ENCODE measurements at regions not wholly inside any gene's neighbourhood (a gene's known extent, or its start where the extent isn't known, plus 50 kb on each side); places are given as distances from the start of the nearest gene placed in this dataset.

DNA sequence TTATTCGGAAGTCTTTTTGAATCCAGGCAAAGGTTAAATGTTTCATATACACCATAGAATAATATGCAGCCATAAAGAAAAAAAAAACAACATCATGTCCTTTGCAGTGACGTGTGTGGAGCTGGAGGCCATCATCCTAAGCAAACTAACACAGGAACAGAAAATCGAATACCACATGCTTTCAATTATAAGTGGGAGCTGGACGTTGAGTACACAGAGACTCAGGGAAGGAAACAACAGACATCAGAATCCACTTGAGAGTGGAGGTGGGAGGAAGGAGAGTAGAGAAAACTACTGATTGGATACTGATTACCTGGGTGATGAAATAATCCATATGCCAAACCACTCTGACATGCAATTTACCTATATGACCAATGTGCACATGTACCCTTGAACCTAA, 293.4 kb downstream of the KLF6 start:
- no peak overlapping the region for H3K27ac ChIP-seq (ENCODE audit: low read depth, low read length)
- no peaks in the 10 kb centered on the region for H3F3A ChIP-seq (ENCODE audit: control insufficient read depth, insufficient read depth)
- H3K4me2 ChIP-seq (ENCODE audit: low read length) = no peak overlapping the region
- H3K36me3 ChIP-seq (ENCODE audit: control insufficient read depth, low read length) = no peaks in the 10 kb centered on the region
- H3K79me2 ChIP-seq (ENCODE audit: control insufficient read depth, low read length) = no peaks in the 10 kb centered on the region
- no peaks in the 10 kb centered on the region for H4K20me1 ChIP-seq (ENCODE audit: control insufficient read depth, insufficient read depth, low read depth, low read length)
- no peaks in the 10 kb centered on the region for H3K9me3 ChIP-seq (ENCODE audit: control insufficient read depth, insufficient read depth, low read length)
- no peaks in the 10 kb centered on the region for H3K4me1 ChIP-seq (ENCODE audit: control insufficient read depth, low read length)
- H3K4me3 ChIP-seq (ENCODE audit: low read length) = no peak overlapping the region
- no peaks in the 10 kb centered on the region for H3K27me3 ChIP-seq (ENCODE audit: control insufficient read depth, low read length)
- H3K9me2 ChIP-seq (replicated peaks; ENCODE audit: control insufficient read depth, low read length) = no peaks in the 10 kb centered on the region
- TF ChIP-seq, protein P1, sequence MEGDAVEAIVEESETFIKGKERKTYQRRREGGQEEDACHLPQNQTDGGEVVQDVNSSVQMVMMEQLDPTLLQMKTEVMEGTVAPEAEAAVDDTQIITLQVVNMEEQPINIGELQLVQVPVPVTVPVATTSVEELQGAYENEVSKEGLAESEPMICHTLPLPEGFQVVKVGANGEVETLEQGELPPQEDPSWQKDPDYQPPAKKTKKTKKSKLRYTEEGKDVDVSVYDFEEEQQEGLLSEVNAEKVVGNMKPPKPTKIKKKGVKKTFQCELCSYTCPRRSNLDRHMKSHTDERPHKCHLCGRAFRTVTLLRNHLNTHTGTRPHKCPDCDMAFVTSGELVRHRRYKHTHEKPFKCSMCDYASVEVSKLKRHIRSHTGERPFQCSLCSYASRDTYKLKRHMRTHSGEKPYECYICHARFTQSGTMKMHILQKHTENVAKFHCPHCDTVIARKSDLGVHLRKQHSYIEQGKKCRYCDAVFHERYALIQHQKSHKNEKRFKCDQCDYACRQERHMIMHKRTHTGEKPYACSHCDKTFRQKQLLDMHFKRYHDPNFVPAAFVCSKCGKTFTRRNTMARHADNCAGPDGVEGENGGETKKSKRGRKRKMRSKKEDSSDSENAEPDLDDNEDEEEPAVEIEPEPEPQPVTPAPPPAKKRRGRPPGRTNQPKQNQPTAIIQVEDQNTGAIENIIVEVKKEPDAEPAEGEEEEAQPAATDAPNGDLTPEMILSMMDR (IDR thresholded peaks at IDR 0.05; ENCODE audit: low read depth, low read length, poor library complexity, severe bottlenecking) = no peak
- TF ChIP-seq EZH2phosphoT487 (IDR thresholded peaks at IDR 0.05; ENCODE audit: borderline replicate concordance, low read length) = no peak

DNA sequence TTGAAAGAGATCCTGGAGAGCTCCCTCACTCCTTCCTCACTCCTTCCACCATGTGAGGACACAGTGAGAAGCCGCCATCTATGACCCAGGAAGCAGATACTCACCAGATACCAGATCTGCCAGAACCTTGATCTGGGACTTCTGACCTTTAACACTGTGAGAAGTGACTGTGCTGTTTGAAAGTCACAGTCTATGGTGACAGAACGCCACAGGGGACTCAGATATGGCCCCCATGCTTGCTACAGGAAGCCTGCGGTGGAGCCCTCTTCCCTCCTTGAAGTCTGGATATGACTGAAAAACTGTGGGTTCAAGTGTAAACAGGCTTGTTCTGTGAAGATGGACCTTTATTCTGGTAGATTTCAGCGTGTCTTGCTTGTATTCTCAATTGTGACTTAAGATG, 297.8 kb downstream of the KLF6 start:
- Histone ChIP-seq H4K20me1 (ENCODE audit: control insufficient read depth, insufficient read depth, low read depth, low read length) (no peaks in the 10 kb centered on the region), H3K27ac (ENCODE audit: low read depth, low read length) (no peak overlapping the region), H3K4me2 (ENCODE audit: low read length) (no peak overlapping the region), H3K4me3 (ENCODE audit: low read length) (no peak overlapping the region), H3K4me1 (ENCODE audit: control insufficient read depth, low read length) (peaks cover 18% of the 10 kb centered on the region), H3F3A (ENCODE audit: control insufficient read depth, insufficient read depth) (no peaks in the 10 kb centered on the region), H3K27me3 (ENCODE audit: control insufficient read depth, low read length) (no peaks in the 10 kb centered on the region), H3K9me2 (replicated peaks; ENCODE audit: control insufficient read depth, low read length) (no peaks in the 10 kb centered on the region), H3K9me3 (ENCODE audit: control insufficient read depth, insufficient read depth, low read length) (peaks cover 7% of the 10 kb centered on the region; the same call in 1 of the 2 replicates), H3K79me2 (ENCODE audit: control insufficient read depth, low read length) (no peaks in the 10 kb centered on the region), H3K36me3 (ENCODE audit: control insufficient read depth, low read length) (no peaks in the 10 kb centered on the region)
- no peak for TF ChIP-seq EZH2phosphoT487 (IDR thresholded peaks at IDR 0.05; ENCODE audit: borderline replicate concordance, low read length)
- TF ChIP-seq, protein P1 (IDR thresholded peaks at IDR 0.05; ENCODE audit: low read depth, low read length, poor library complexity, severe bottlenecking) = no peak

DNA sequence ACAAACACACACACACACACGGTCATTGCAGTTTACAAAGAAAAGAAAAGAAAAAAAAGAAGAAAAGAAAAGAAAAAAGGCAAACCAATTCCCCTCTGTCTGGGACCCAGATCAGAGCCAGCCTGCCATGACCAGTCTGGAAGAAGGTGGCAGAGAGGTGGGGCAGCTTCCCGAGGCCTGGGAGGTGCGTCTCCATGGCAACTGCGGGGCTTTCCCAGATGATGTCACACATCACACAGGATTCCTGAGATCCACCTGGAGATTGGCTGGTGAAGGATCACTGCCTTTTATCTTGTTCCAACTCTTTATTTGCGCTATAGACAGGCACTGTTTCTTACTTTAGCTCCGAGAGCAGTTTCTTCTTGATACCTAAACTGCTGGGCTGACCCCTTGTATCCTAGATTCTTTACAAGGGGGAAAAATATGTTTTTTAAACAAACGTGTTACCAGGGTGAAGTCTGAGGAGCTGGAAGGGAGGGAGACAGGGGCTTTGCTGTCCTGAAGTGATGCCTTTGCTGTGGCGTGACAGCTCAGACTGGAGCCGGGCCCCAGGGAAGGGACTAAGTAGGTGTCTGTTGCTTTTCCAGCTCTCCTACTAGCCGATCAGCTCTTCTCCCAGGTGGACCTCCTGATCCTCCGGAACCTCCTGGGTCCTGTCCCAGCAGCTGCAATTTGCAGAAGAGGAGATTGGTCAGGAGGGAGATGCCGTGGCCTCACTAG, 298.5 kb downstream of the KLF6 start:
- Histone ChIP-seq H3K9me3 (ENCODE audit: control insufficient read depth, insufficient read depth, low read length) (peaks cover 7% of the 10 kb centered on the region; the same call in 1 of the 2 replicates), H3K4me2 (ENCODE audit: low read length) (no peak overlapping the region), H3K4me1 (ENCODE audit: control insufficient read depth, low read length) (peaks cover 18% of the 10 kb centered on the region)

More for the DNA sequence above, 298.5 kb downstream of the KLF6 start:
- Histone ChIP-seq H3K4me3 (ENCODE audit: low read length) (no peak overlapping the region), H3K36me3 (ENCODE audit: control insufficient read depth, low read length) (no peaks in the 10 kb centered on the region), H3K27ac (ENCODE audit: low read depth, low read length) (no peak overlapping the region), H4K20me1 (ENCODE audit: control insufficient read depth, insufficient read depth, low read depth, low read length) (no peaks in the 10 kb centered on the region), H3K9me2 (replicated peaks; ENCODE audit: control insufficient read depth, low read length) (no peaks in the 10 kb centered on the region), H3K79me2 (ENCODE audit: control insufficient read depth, low read length) (no peaks in the 10 kb centered on the region), H3F3A (ENCODE audit: control insufficient read depth, insufficient read depth) (no peaks in the 10 kb centered on the region), H3K27me3 (ENCODE audit: control insufficient read depth, low read length) (no peaks in the 10 kb centered on the region)
- no peak for TF ChIP-seq EZH2phosphoT487 (IDR thresholded peaks at IDR 0.05; ENCODE audit: borderline replicate concordance, low read length)
- TF ChIP-seq, protein P1 (IDR thresholded peaks at IDR 0.05; ENCODE audit: low read depth, low read length, poor library complexity, severe bottlenecking) = no peak
